GM12891 (cell line): ENCODE measurements at regions not wholly inside any gene's neighbourhood (a gene's known extent, or its start where the extent isn't known, plus 50 kb on each side); places are given as distances from the start of the nearest gene placed in this dataset.
"Not testable (repeated sequence)": the region's sequence is repeated elsewhere in the genome, so short reads cannot be mapped to it uniquely, and the experiment has no call there.

Experiments used
- PAX5 ChIP-seq: IDR thresholded peaks from 2 replicates; pipeline ENCODE4 v1.6.1; 2011; ENCODE audit warnings: low read length, moderate library complexity, mild to moderate bottlenecking; ENCODE audit not compliant: insufficient read depth, severe bottlenecking
- POLR2A ChIP-seq: IDR thresholded peaks from 2 replicates; pipeline ENCODE4 v1.6.1; 2011; ENCODE audit warnings: low read depth, low read length, control low read depth
- POLR2AphosphoS5 ChIP-seq: IDR thresholded peaks from 2 replicates; pipeline ENCODE4 v1.6.1; 2011; ENCODE audit warnings: low read depth, low read length, control low read depth
- SPI1 ChIP-seq: IDR thresholded peaks from 2 replicates; pipeline ENCODE4 v1.6.1; 2011; ENCODE audit warnings: low read depth, low read length, control low read depth
- TAF1 ChIP-seq: IDR thresholded peaks from 2 replicates; pipeline ENCODE4 v1.6.1; 2011; ENCODE audit warnings: low read depth, low read length, control low read depth

DNA sequence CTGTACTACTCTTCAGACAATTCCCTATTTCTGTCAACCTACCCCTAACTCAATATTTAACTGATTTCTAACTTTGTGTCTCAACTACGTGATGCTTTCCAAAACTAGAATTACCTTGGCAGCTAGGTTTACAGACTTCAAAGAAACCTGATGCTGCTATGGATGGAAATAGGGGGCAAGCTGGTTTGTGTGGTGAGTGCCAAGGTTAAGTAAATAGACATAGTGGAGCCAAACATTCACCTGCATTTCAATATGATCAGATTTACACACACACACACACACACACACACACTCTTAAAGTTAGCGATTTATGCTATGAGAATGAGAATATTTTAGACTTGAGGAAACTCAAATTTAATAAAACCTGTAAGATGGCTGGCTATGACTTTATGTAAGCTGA, 52.1 kb upstream of the POMZP3 start:
- not testable (repeated sequence) for TF ChIP-seq POLR2A, TAF1, POLR2AphosphoS5, PAX5, SPI1
